ENCODE measurements at regions not wholly inside any gene's neighbourhood (a gene's known extent, or its start where the extent isn't known, plus 50 kb on each side); places are given as distances from the start of the nearest gene placed in this dataset.
"Not testable (repeated sequence)": the region's sequence is repeated elsewhere in the genome, so short reads cannot be mapped to it uniquely, and the experiment has no call there.

DNA sequence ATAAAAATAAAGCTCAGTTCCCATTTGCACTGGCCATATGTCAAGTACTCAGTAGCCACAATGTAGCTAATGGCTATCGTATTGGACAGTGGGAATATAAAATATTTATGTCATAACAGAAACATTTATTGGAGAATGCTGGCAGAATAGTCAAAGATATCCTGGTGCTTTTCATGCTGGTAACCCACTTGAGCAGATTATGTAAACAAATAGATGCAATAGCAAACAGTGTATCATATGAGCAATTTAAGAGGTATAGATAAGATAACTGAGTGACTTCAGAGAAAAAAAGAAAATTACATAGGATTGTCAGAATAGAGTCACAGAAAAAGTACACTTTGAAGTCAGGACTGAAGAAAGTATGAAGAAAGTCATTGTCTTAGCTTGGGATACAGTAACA lies 426.6 kb downstream of the NDFIP2 start:
- DNase-seq, result no peak

DNA sequence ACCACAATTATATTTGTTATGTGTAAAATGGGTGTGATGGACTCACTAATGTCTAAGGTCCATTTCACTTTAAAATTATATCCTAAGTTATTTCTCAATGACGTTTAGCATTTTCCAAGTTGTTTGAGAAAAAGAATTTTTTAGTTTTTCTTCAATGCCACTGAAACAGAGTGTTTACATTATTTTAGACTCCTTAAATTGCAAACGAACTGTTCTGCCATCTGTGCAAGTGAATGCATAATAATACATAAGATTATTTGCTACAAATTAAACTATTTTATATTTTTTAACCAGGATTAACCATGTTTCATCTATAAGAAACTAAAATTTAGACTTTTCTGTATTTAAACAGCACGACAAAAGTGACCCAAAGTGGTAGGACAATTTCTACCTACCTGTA lies 425.4 kb downstream of the NDFIP2 start:
- DNase-seq, result no peak

GRCh38 chr13:79905018-79905417 lies 424.1 kb downstream of the NDFIP2 start:
- no peak for DNase-seq

DNA sequence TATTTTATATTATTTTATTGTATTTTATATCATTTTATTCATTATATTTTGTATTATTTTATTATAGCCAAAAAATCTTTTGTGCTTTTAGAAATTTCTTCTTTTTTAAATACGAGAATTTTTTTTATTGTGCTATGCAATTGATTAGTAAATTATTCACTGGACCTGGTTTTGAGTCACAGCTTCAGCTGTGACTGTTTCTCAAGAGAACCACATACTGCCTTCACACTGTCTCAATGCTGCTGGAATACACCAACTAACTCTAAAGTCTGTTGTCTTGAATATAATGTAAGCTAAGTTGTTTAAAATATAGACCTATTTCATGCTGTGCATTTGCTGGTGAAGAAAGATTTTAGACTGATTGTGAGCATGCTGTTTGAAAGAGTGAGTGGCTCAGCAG lies 423.6 kb downstream of the NDFIP2 start:
- DNase-seq, result no peak

DNA sequence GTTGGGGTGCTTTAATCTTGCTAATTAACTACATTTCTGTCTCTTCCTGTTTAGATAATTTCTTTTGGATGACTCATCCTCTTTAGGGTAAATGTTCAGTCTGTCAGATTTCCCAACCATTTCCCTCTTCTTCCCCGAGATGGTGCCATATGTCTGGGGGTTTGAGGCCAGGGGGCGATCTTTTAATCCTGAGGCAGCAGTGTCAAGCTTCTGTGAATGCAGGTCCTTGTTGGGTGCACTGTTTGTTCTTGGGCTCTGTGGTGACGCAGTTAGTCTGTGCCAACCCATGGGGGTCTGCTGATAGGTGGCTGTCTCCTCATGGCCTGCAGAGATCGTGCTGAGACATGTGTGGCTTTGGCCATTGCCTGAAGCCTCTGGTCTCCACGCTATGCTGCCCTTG lies 420.4 kb downstream of the NDFIP2 start:
- no peak for DNase-seq

GRCh38 chr13:79900356-79900755 lies 419.4 kb downstream of the NDFIP2 start:
- DNase-seq, result no peak

DNA sequence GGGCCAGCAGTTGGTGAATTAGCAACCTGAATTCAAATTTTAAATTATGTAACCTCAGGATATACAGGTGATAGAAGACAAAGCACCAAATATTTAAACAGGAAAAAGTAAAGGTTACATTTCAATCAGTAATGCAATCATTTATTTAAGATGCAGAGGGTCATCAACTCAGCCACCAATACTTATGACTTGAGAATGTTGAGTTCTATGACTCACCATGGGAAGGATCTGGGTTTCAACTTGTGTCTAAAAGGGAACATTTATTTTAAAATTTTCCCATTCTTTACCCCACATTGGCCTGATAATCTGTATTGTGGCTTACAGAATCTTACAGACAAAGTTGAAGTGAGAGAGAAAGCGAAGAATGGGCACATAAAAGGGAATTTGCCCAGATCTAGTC lies 418.0 kb downstream of the NDFIP2 start:
- no peak for DNase-seq

GRCh38 chr13:79898202-79898826 lies 417.4 kb downstream of the NDFIP2 start:
- DNase-seq, result no peak

- DNase-seq, result no peak
Observed at GRCh38 chr13:79896851-79897250, 415.9 kb downstream of the NDFIP2 start.

GRCh38 chr13:79895416-79895815 lies 414.5 kb downstream of the NDFIP2 start:
- DNase-seq, result no peak

DNA sequence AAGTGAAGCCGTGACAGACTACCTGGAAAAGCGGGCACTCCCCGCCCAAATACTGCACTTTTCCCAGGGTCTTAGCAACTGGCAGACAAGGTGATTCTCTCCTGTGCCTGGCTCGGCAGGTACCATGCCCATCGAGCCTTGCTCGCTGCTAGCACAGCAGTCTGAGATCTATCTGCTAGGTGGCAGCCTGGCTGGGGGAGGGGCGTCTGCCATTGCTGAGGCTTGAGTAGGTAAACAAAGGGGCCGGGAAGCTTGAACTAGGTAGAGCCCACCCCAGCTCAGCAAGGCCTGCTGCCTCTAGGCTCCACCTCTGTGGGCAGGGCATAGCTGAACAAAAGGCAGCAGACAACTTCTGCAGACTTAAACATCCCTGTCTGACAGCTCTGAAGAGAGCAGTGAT lies 406.3 kb downstream of the NDFIP2 start:
- DNase-seq, result not testable (repeated sequence)

- no peak for DNase-seq
Observed at GRCh38 chr13:79886601-79887000, 405.6 kb downstream of the NDFIP2 start.

- DNase-seq, result no peak
Observed at GRCh38 chr13:79884890-79885289, 403.9 kb downstream of the NDFIP2 start.

DNA sequence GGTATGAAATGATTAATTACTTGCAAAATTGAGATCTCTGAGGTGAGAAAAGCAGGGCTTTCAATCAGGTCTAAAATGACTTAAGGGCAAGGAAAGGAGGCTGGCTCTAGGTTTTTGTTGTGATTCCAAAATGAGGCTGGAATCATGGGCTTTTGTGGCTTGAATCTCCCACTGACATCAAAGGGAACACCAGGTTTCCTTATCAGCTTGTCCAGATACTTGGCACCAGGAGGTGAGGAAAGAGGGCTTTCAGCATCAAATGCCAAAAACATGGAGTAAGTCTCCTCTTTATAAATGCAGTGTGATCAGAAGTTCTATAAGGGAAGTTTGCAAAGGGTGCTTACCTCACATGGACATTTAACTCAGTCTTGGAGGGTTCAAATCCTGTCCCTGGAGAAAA lies 402.3 kb downstream of the NDFIP2 start:
- DNase-seq, result no peak

GRCh38 chr13:79880818-79881217 lies 399.9 kb downstream of the NDFIP2 start:
- no peak for DNase-seq

DNA sequence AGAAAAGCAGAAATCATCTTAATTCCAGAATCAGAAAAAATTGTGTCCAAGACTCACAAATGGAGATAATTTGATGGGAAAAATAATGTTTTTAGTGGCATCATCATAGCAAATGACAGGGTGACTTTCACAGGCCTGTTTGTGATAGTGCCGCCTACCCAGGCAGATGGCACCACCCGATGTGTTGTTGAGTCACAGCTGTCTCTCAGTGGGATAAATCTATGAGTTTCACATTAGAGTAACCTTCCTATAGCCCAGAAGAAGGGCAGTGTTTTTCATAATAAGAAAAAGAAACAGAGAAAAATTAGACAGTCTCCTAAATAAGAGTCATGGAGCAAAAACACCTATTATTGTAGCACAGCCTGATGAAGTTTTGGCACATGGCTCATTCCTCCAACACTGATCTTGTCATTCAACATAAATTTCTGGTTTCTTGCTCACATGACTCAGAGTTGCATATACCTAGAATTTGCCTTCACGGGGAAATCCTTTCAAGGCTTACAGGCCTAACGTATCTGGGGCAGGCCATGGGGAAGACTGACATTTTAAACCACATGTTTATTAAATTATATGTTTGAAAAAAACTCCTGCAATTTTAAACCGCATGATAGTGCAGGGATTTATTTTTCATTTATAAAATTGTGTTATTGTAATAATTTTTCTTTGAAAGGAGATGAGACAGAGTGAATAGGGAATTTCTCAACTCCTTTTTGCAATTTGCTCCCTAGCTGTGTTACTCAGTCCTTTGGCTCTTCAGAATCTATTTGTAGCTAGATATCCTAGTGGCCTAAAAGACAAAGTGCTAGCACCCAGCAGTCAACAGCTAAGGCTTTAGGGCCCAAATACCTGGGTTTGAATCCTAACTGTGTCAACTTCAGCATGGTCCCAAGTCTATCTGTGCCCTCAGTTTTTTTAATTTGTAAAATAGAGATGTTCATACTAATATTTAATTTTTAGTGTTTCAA lies 393.7 kb downstream of the NDFIP2 start:
- no peak for DNase-seq

GRCh38 chr13:79871594-79871993 lies 390.6 kb downstream of the NDFIP2 start:
- no peak for DNase-seq

- no peak for DNase-seq
Observed at GRCh38 chr13:79870766-79871165, 389.8 kb downstream of the NDFIP2 start.

GRCh38 chr13:79870123-79870522 lies 389.2 kb downstream of the NDFIP2 start:
- DNase-seq, result no peak

DNA sequence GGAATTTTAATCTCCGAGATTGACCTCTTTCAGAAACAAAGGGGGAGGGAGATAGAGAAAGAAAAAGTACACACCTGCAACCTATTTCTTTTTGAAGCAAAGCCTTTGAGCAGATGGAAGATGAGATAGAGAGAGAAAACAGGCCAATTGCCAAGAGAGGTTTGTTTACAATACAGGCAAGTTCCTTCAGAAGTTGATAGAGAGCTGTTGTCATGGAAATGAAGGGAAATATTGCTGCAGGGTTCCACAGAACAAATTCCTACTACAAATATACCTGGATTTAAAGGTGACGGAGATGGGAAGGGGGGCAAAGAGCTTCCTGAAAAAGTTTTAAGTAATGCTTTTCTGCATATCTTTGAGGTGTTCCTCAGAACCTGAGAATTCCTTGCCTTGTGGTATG lies 388.4 kb downstream of the NDFIP2 start:
- no peak for DNase-seq

- no peak for DNase-seq
Observed at GRCh38 chr13:79867254-79867653, 386.3 kb downstream of the NDFIP2 start.

- DNase-seq, result no peak
Observed at GRCh38 chr13:79866436-79866835, 385.5 kb downstream of the NDFIP2 start.

- DNase-seq, result no peak
Observed at GRCh38 chr13:79862515-79862914, 381.6 kb downstream of the NDFIP2 start.

DNA sequence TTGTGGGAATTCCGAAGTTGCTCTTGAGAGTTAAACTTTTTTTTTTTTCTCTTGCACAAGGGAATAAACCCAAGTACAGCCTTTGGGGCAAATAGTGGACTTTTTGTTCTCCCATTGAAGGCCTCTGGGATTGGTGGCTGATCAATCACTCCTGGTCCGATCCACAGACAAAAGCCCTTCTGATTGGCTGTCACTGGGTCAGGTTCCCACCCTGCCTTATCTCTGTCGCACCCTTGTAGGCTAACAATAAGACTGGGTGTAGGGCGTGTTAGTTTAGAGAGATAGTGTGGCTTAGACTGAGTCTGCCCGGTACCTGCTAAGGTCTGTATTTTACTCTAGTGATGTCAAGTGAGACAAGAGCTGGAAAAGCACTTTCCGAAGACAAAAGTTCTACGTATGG lies 380.8 kb downstream of the NDFIP2 start:
- DNase-seq, result no peak

Data from stimulated activated CD4-positive, alpha-beta T cell treated with anti-CD3 and anti-CD28 coated beads, Interleukin-2, amount 100 ng/mL, for 24 hours (primary cell).